ENCODE measurements at regions not wholly inside any gene's neighbourhood (a gene's known extent, or its start where the extent isn't known, plus 50 kb on each side); places are given as distances from the start of the nearest gene placed in this dataset.

DNA sequence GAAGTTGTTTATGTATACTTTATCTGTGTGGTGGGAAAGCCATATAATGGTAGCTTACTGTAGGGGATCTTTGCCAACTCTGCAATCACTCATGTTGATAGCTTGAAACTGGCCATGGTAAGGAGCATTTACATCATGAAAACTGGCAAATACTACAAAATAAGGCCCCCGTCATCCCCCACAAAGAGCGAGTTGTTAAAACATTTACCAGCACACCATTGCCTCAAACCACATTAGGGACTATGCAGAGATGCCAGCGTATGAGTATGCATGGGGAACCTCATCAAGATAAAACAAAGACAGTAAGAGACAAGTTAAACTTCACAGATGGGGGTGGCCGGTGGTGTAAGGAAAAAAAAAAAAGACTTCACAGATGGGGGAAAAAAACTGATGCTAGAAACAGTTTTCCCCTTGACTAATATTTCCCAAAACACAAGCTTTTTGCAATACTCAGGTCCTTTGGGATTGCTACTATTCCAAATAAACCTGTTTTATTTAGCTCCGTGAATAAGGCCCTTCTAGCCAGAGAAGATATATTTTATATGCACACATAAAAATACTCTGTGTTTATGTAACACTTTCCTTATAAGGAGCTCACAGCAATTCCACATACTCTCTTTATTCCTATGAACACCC, 70.6 kb upstream of the SERP2 start:
- no peak overlapping the region for H3K4me3 ChIP-seq (replicated peaks in 1 of 3; ENCODE audit: low read depth in 2 of 3, low read length in 3 of 3)
- Mint-ChIP-seq H3K27ac (no peak overlapping the region), H3K27me3 (ENCODE audit: low read depth in 3 of 3) (peaks cover 0 to 4% (median 3%) of the 10 kb centered on the region in 3 donors), H3K4me3 (no peak overlapping the region), H3K36me3 (no peaks in the 10 kb centered on the region), H3K9me3 (peaks cover 0 to 3% (median 0%) of the 10 kb centered on the region in 7 donors), H3K4me1 (peaks cover 25% of the 10 kb centered on the region)
- H2AFZ ChIP-seq (ENCODE audit: insufficient read depth, low read depth, low read length, poor library complexity, severe bottlenecking): no peak overlapping the region
- H3K27ac ChIP-seq (ENCODE audit: low read depth in 1 of 2, low read length in 2 of 2): no peak overlapping the region
- H3K4me2 ChIP-seq (replicated peaks; ENCODE audit: extremely low read depth, low read length, poor library complexity, severe bottlenecking): no peak overlapping the region
- no peaks in the 10 kb centered on the region for H4K20me1 ChIP-seq (ENCODE audit: insufficient read depth, low read length)
- no peaks in the 10 kb centered on the region for H3K79me2 ChIP-seq (ENCODE audit: insufficient read depth, low read length)
- intact Hi-C loops (cut with micrococcal nuclease): loop anchor here in 1 of 2 donors (10.0 kb wide), 1 partner anchor 132 kb away; no protein-coding TSS in a partner anchor
- no peak overlapping the region for H3K9ac ChIP-seq (ENCODE audit: insufficient read depth, low read length, poor library complexity, severe bottlenecking)
- H3K36me3 ChIP-seq (replicated peaks in 1 of 2; ENCODE audit: control insufficient read depth in 1 of 2, insufficient read depth in 2 of 2, low read length in 2 of 2): no peaks in the 10 kb centered on the region
- no CpG with 5 or more reads among the region's 5 CpGs for WGBS (ENCODE audit: insufficient coverage)
- no peaks in the 10 kb centered on the region for H3K27me3 ChIP-seq (ENCODE audit: control insufficient read depth in 2 of 2, insufficient read depth in 2 of 2, low read length in 2 of 2)
- TF ChIP-seq, protein P1, sequence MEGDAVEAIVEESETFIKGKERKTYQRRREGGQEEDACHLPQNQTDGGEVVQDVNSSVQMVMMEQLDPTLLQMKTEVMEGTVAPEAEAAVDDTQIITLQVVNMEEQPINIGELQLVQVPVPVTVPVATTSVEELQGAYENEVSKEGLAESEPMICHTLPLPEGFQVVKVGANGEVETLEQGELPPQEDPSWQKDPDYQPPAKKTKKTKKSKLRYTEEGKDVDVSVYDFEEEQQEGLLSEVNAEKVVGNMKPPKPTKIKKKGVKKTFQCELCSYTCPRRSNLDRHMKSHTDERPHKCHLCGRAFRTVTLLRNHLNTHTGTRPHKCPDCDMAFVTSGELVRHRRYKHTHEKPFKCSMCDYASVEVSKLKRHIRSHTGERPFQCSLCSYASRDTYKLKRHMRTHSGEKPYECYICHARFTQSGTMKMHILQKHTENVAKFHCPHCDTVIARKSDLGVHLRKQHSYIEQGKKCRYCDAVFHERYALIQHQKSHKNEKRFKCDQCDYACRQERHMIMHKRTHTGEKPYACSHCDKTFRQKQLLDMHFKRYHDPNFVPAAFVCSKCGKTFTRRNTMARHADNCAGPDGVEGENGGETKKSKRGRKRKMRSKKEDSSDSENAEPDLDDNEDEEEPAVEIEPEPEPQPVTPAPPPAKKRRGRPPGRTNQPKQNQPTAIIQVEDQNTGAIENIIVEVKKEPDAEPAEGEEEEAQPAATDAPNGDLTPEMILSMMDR (IDR thresholded peaks at IDR 0.05): no peak
- H3K4me1 ChIP-seq (ENCODE audit: control insufficient read depth in 1 of 2, insufficient read depth in 2 of 2, low read length in 2 of 2): peaks cover 9 to 14% of the 10 kb centered on the region in 2 donors
- DNase-seq: no peak
- no peaks in the 10 kb centered on the region for H3K9me3 ChIP-seq (replicated peaks in 1 of 2; ENCODE audit: control insufficient read depth in 1 of 2, insufficient read depth in 1 of 2, low read length in 2 of 2)

DNA sequence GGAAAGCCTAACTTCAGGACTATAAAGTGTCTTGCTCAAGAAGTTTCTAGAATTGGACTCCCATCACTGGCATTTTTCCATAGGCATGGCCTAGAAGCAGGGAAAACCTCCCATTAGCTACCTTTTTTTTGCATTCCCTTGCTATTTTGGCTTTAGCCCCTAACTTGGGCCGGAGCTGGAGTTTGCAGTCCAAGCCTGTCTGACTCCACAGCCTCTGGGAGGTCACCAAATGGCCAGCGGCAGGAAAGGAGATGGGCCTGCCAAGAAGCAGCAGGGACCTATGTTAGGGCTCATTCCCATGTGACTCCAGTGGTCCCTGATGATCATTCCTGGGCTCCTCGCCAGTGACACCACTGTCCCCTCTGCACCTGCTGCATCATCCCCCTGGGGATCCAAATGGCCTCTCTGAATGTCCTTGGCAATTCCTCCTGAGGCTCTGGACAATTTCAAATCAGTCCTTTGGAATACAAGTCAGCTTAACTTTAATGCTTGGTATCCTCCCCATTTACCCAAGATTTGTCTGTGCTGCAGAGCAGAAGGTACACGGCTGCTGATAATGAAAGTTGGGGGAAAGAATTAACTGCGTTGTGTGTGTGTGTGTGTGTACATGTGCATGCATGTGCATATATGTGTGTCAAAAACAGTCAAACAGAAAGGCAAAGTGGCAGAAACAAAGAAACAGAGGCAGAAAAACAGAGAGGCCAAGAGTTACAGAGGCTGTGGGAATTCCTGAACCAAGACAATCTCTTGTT, 69.8 kb upstream of the SERP2 start:
- Histone ChIP-seq H3K9me3 (replicated peaks in 1 of 2; ENCODE audit: control insufficient read depth in 1 of 2, insufficient read depth in 1 of 2, low read length in 2 of 2) (no peaks in the 10 kb centered on the region), H4K20me1 (ENCODE audit: insufficient read depth, low read length) (no peaks in the 10 kb centered on the region), H3K79me2 (ENCODE audit: insufficient read depth, low read length) (no peaks in the 10 kb centered on the region), H3K27ac (ENCODE audit: low read depth in 1 of 2, low read length in 2 of 2) (no peak overlapping the region), H3K4me1 (ENCODE audit: control insufficient read depth in 1 of 2, insufficient read depth in 2 of 2, low read length in 2 of 2) (peaks cover 9 to 14% of the 10 kb centered on the region in 2 donors), H3K27me3 (ENCODE audit: control insufficient read depth in 2 of 2, insufficient read depth in 2 of 2, low read length in 2 of 2) (no peaks in the 10 kb centered on the region), H3K36me3 (replicated peaks in 1 of 2; ENCODE audit: control insufficient read depth in 1 of 2, insufficient read depth in 2 of 2, low read length in 2 of 2) (no peaks in the 10 kb centered on the region), H2AFZ (ENCODE audit: insufficient read depth, low read depth, low read length, poor library complexity, severe bottlenecking) (no peak overlapping the region), H3K9ac (ENCODE audit: insufficient read depth, low read length, poor library complexity, severe bottlenecking) (no peak overlapping the region), H3K4me2 (replicated peaks; ENCODE audit: extremely low read depth, low read length, poor library complexity, severe bottlenecking) (no peak overlapping the region), H3K4me3 (replicated peaks in 1 of 3; ENCODE audit: low read depth in 2 of 3, low read length in 3 of 3) (no peak overlapping the region)
- Mint-ChIP-seq H3K36me3 (no peaks in the 10 kb centered on the region), H3K27ac (no peak overlapping the region), H3K4me3 (no peak overlapping the region), H3K4me1 (peaks cover 25% of the 10 kb centered on the region), H3K9me3 (peaks cover 0 to 3% (median 0%) of the 10 kb centered on the region in 7 donors), H3K27me3 (ENCODE audit: low read depth in 3 of 3) (peaks cover 0 to 6% (median 3%) of the 10 kb centered on the region in 3 donors)
- TF ChIP-seq, protein P1 (IDR thresholded peaks at IDR 0.05): no peak
- no peak for DNase-seq
- WGBS (ENCODE audit: insufficient coverage): 98% methylated on average over 4 of the region's 5 CpGs
- intact Hi-C loops (cut with micrococcal nuclease): loop anchor here in 1 of 2 donors (10.0 kb wide), 1 partner anchor 131 kb away; no protein-coding TSS in a partner anchor
